ENCODE measurements at regions not wholly inside any gene's neighbourhood (a gene's known extent, or its start where the extent isn't known, plus 50 kb on each side); places are given as distances from the start of the nearest gene placed in this dataset. TPM values are rescaled to one million over a fixed set of nuclear protein-coding genes. Genes with fewer than 3 reads are reported as not detected.

DNA sequence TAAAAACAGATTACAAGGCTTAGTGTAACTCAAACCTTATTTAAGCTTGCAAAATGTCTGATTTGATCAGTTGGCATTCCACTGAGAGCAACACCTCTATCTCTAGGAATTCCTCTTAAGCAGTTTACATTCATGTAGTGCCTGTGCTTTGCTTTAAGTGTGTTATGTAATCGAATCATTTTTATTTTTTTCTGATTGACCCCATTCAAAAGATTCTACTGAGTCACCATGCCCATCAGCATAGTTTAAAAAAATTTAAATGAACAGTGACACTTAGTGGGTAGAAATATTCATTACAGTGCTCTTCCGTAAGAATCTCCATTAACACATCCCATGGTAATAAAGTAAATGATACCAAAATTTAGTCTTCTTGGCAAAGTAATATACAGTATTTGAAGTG is 67.8 kb upstream of the SLC4A10 start:
- TF ChIP-seq, protein P1, sequence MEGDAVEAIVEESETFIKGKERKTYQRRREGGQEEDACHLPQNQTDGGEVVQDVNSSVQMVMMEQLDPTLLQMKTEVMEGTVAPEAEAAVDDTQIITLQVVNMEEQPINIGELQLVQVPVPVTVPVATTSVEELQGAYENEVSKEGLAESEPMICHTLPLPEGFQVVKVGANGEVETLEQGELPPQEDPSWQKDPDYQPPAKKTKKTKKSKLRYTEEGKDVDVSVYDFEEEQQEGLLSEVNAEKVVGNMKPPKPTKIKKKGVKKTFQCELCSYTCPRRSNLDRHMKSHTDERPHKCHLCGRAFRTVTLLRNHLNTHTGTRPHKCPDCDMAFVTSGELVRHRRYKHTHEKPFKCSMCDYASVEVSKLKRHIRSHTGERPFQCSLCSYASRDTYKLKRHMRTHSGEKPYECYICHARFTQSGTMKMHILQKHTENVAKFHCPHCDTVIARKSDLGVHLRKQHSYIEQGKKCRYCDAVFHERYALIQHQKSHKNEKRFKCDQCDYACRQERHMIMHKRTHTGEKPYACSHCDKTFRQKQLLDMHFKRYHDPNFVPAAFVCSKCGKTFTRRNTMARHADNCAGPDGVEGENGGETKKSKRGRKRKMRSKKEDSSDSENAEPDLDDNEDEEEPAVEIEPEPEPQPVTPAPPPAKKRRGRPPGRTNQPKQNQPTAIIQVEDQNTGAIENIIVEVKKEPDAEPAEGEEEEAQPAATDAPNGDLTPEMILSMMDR (IDR thresholded peaks at IDR 0.05; ENCODE audit: insufficient read depth, low read depth, low read length) = no peak
- DNase-seq (ENCODE audit: low read depth) = peak; percentile 6
- no peak overlapping the region for H3K4me3 ChIP-seq (ENCODE audit: low read depth, low read length)

DNA sequence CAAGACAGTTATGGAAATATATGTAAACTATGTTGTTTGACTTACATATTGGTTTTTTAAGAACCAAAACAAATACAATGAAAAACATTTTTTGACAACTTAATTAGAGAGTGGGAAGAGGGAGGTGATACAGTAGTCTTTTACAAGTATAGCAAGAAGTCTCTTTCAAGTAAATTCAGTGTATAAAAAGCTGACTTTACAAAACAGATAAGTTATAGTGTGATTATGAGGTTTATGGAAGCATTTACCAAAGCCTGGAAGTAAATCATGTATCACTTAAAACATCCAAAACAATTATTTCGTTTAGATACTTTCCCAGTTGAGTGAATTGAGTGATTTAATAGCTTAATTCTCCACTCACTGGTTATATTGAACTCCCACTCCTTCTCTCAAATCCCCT is 66.7 kb upstream of the SLC4A10 start:
- DNase-seq (ENCODE audit: low read depth) = no peak
- TF ChIP-seq, protein P1 (IDR thresholded peaks at IDR 0.05; ENCODE audit: insufficient read depth, low read depth, low read length) = no peak

DNA sequence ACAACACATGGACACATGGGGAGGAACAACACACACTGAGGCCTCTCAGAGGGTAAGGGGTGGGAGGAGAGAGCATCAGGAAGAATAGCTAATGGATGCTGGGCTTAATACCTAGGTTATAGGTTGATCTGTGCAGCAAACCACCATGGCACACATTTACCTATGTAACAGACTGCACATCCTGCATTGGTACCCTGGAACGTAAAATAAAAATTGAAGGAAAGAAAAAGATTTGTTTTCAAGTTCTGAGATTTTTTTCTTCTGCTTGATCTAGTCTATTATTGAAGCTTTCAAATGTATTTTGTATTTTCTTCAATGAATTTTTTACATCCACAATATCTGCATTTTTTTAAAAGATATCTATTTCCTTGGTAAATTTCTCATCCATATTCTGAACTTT is 59.3 kb upstream of the SLC4A10 start:
- TF ChIP-seq, protein P1 (IDR thresholded peaks at IDR 0.05; ENCODE audit: insufficient read depth, low read depth, low read length) = no peak
- DNase-seq (ENCODE audit: low read depth) = no peak
- no peak overlapping the region for H3K4me3 ChIP-seq (ENCODE audit: low read depth, low read length)

More for the DNA sequence above, 66.7 kb upstream of the SLC4A10 start:
- no peak overlapping the region for H3K4me3 ChIP-seq (ENCODE audit: low read depth, low read length)

DNA sequence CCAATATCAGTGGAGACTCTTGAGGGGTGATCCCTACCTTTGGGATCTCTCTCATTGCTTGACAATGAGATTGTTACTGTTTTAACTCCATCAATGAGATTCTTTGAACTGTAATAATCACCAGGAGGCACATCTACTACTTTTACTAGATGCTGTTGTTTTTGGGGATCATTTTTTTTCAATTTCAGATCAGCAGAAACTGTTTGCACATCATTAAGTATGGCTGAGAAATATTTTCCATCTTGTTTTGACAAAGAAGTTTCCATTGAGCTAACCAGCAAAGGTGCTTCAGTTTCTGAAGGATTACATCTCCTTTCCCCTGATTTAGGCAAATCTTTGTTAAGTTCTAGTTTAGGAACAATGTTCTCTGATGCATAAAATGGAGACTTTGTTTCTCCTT is 54.8 kb upstream of the SLC4A10 start:
- TF ChIP-seq, protein P1 (IDR thresholded peaks at IDR 0.05; ENCODE audit: insufficient read depth, low read depth, low read length) = no peak
- no peak for DNase-seq (ENCODE audit: low read depth)
- no peak overlapping the region for H3K4me3 ChIP-seq (ENCODE audit: low read depth, low read length)

DNA sequence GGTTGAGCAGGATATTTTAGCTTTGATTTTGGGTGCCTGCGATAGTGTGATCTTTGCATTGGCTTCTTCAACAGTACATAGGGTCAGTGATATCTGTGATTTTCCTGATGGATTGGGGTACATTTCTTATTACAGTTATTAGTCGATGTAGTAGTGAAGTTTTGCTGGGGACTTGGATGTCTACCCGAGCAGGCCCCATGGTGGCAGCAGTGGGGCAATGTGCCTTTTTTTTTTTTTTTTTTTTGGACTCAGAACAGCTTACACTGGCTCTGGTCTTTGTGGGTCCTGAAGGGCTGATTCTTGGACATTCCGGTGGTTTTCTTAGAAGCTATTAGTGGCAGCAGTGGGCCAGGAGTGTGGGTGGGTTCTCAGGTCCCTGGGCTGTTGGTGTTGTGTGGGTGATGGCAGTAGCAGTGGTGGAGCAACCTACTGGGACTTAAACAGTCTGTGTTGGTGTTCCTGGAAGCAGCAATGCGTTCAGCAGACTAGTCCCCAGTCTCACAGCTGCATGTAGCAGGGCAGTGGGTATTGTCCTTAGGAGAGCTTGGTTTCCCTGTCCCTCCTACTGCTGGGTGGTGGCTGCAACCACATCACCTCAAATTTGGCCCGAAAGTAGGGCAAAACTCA is 53.7 kb upstream of the SLC4A10 start:
- TF ChIP-seq, protein P1 (IDR thresholded peaks at IDR 0.05; ENCODE audit: insufficient read depth, low read depth, low read length) = peak; percentile 25
- DNase-seq (ENCODE audit: low read depth) = no peak
- no peak overlapping the region for H3K4me3 ChIP-seq (ENCODE audit: low read depth, low read length)

DNA sequence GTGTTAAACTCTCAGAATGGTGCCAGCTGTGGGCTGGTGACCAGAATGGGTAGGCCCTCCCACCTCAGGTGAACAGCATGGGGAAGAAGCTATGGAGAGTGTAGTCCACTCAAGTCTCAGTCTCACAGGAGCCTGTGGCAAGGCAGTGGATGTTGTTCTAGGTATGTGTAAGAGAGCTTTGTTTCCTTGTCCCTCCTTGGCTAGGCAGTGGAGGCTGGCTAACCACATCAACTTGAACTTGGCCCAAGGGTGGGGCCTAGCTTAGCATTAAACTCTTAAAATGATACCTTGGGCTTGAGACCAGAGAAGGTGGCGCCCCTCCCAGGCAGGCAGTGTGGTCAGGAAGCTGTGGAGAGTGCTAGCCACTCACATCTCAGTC is 53.2 kb upstream of the SLC4A10 start:
- TF ChIP-seq, protein P1 (IDR thresholded peaks at IDR 0.05; ENCODE audit: insufficient read depth, low read depth, low read length) = no peak
- no peak overlapping the region for H3K4me3 ChIP-seq (ENCODE audit: low read depth, low read length)
- no peak for DNase-seq (ENCODE audit: low read depth)

Small RNA genes lying in the stretch of these regions (small RNA-seq; reads per million reads assigned to genes)
- gene RF01210 = not detected

Measured in fibroblast of villous mesenchyme (primary cell).